ENCODE measurements at regions not wholly inside any gene's neighbourhood (a gene's known extent, or its start where the extent isn't known, plus 50 kb on each side); places are given as distances from the start of the nearest gene placed in this dataset.

- no peak for DNase-seq (ENCODE audit: low read depth, low spot score)
- H3K4me3 ChIP-seq (ENCODE audit: low read length): no peak overlapping the region
These were observed 57.4 kb upstream of the ANKRD55 start for GRCh38 chr5:56290378-56291078.

- no peak overlapping the region for H3K4me3 ChIP-seq (ENCODE audit: low read length)
- no peak for DNase-seq (ENCODE audit: low read depth, low spot score)
These were observed 56.5 kb upstream of the ANKRD55 start for GRCh38 chr5:56289602-56289987.

- no peak overlapping the region for H3K4me3 ChIP-seq (ENCODE audit: low read length)
- no peak for DNase-seq (ENCODE audit: low read depth, low spot score)
These were observed 55.9 kb upstream of the ANKRD55 start for GRCh38 chr5:56288873-56289601.

- no peak for DNase-seq (ENCODE audit: low read depth, low spot score)
These were observed 53.1 kb upstream of the ANKRD55 start for GRCh38 chr5:56286015-56286884.

DNA sequence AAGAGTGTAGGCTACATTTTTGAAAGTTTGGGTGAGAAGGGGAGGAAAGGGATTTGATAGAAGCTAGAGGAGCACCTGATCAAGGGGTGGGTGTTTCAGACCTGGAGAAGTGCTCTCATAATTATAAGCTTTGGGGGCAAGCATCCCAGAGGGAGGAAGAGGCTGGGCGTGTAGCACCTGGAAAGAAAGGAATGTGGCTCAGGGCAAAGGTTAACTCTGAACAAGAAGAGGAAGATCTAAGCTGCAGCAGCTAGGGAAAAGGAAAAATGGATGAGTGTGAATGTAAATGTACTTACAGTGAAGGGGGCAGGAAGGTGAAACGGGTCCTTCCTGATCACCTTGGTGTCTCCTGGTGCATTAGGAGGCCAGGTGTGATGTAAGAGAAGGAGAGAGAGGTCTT, 49.8 kb upstream of the ANKRD55 start:
- no peak for DNase-seq (ENCODE audit: low read depth, low spot score)
- no peak overlapping the region for H3K4me3 ChIP-seq (ENCODE audit: low read length)

More at GRCh38 chr5:56286015-56286884, 53.1 kb upstream of the ANKRD55 start:
- H3K4me3 ChIP-seq (ENCODE audit: low read length): no peak overlapping the region
